ENCODE measurements at regions not wholly inside any gene's neighbourhood (a gene's known extent, or its start where the extent isn't known, plus 50 kb on each side); places are given as distances from the start of the nearest gene placed in this dataset.

GRCh38 chr5:72741805-72742204 is 74.7 kb upstream of the TNPO1 start (continued):
- TF ChIP-seq, protein P1, sequence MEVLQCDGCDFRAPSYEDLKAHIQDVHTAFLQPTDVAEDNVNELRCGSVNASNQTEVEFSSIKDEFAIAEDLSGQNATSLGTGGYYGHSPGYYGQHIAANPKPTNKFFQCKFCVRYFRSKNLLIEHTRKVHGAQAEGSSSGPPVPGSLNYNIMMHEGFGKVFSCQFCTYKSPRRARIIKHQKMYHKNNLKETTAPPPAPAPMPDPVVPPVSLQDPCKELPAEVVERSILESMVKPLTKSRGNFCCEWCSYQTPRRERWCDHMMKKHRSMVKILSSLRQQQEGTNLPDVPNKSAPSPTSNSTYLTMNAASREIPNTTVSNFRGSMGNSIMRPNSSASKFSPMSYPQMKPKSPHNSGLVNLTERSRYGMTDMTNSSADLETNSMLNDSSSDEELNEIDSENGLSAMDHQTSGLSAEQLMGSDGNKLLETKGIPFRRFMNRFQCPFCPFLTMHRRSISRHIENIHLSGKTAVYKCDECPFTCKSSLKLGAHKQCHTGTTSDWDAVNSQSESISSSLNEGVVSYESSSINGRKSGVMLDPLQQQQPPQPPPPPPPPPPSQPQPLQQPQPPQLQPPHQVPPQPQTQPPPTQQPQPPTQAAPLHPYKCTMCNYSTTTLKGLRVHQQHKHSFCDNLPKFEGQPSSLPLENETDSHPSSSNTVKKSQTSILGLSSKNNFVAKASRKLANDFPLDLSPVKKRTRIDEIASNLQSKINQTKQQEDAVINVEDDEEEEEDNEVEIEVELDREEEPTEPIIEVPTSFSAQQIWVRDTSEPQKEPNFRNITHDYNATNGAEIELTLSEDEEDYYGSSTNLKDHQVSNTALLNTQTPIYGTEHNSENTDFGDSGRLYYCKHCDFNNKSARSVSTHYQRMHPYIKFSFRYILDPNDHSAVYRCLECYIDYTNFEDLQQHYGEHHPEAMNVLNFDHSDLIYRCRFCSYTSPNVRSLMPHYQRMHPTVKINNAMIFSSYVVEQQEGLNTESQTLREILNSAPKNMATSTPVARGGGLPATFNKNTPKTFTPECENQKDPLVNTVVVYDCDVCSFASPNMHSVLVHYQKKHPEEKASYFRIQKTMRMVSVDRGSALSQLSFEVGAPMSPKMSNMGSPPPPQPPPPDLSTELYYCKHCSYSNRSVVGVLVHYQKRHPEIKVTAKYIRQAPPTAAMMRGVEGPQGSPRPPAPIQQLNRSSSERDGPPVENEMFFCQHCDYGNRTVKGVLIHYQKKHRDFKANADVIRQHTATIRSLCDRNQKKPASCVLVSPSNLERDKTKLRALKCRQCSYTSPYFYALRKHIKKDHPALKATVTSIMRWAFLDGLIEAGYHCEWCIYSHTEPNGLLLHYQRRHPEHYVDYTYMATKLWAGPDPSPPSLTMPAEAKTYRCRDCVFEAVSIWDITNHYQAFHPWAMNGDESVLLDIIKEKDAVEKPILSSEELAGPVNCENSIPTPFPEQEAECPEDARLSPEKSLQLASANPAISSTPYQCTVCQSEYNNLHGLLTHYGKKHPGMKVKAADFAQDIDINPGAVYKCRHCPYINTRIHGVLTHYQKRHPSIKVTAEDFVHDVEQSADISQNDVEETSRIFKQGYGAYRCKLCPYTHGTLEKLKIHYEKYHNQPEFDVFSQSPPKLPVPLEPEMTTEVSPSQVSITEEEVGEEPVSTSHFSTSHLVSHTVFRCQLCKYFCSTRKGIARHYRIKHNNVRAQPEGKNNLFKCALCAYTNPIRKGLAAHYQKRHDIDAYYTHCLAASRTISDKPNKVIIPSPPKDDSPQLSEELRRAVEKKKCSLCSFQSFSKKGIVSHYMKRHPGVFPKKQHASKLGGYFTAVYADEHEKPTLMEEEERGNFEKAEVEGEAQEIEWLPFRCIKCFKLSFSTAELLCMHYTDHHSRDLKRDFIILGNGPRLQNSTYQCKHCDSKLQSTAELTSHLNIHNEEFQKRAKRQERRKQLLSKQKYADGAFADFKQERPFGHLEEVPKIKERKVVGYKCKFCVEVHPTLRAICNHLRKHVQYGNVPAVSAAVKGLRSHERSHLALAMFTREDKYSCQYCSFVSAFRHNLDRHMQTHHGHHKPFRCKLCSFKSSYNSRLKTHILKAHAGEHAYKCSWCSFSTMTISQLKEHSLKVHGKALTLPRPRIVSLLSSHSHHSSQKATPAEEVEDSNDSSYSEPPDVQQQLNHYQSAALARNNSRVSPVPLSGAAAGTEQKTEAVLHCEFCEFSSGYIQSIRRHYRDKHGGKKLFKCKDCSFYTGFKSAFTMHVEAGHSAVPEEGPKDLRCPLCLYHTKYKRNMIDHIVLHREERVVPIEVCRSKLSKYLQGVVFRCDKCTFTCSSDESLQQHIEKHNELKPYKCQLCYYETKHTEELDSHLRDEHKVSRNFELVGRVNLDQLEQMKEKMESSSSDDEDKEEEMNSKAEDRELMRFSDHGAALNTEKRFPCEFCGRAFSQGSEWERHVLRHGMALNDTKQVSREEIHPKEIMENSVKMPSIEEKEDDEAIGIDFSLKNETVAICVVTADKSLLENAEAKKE (CRISPR knock-in tag; IDR thresholded peaks at IDR 0.05) = no peak
- no peak for TF ChIP-seq NANOG (IDR thresholded peaks at IDR 0.05; ENCODE audit: borderline replicate concordance)
- no peak for TF ChIP-seq CTCF (conservative IDR thresholded peaks at IDR 0.05; ENCODE audit: low read depth in 2 of 2)

DNA sequence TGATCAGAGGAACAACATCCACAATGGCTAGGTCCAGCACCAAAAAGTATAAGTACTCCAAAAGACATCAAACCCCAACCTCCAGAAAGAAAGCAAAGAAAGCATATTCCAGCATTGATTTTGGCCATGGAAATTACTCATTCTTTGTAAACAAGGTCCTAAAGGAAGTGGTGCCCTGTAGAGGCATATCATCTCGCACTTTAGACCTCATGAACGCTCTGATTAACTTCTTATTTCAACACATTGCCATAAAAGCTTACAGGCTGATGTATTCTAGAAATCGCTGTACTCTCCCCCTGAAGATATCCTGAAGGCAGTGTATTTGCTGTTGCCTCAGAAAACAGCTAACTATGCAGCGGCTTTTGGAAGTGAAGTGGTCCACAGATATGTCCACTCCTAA is 82.7 kb upstream of the TNPO1 start:
- no peak overlapping the region for H3K4me2 ChIP-seq
- no peaks in the 10 kb centered on the region for H3K27me3 ChIP-seq (ENCODE audit: insufficient read depth)
- ATAC-seq (no peak), DNase-seq (ENCODE audit: low spot score) (no peak)
- H3K4me1 ChIP-seq (ENCODE audit: insufficient read depth) = no peaks in the 10 kb centered on the region
- H3F3A ChIP-seq (replicated peaks; ENCODE audit: low read depth) = no peaks in the 10 kb centered on the region
- no peak overlapping the region for H3K27ac Mint-ChIP-seq
- no peaks in the 10 kb centered on the region for H3K36me3 ChIP-seq (ENCODE audit: insufficient read depth)
- no peaks in the 10 kb centered on the region for H4K20me1 ChIP-seq (replicated peaks; ENCODE audit: insufficient read depth)
- H3K9me3 Mint-ChIP-seq = peaks cover 10% of the 10 kb centered on the region; the same call in 1 of the 3 replicates
- no peaks in the 10 kb centered on the region for H3K79me2 ChIP-seq (replicated peaks; ENCODE audit: insufficient read depth)
- no peak overlapping the region for H3K27ac ChIP-seq (ENCODE audit: low read depth)
- H3K4me1 Mint-ChIP-seq = no peaks in the 10 kb centered on the region
- no peak overlapping the region for H3K4me3 ChIP-seq
- TF ChIP-seq ZNF331 (CRISPR knock-in tag; IDR thresholded peaks at IDR 0.05; ENCODE audit: low read depth) (no peak), CTCF (conservative IDR thresholded peaks at IDR 0.05; ENCODE audit: low read depth in 2 of 2) (no peak)
- H3K27me3 Mint-ChIP-seq (ENCODE audit: insufficient read depth, low read depth, poor library complexity) = peaks cover 1% of the 10 kb centered on the region
- H3K9me2 ChIP-seq (ENCODE audit: insufficient read depth) = 0 out of 2 replicates have a peak, but pooled peaks cover 5% of the 10 kb centered on the region
- no peak overlapping the region for H3K4me3 Mint-ChIP-seq
- H3K36me3 Mint-ChIP-seq (ENCODE audit: low read depth) = no peaks in the 10 kb centered on the region; the same call in 2 of the 3 replicates
- no peak overlapping the region for H2AFZ ChIP-seq
